OCI-LY3 (cell line): ENCODE measurements at regions not wholly inside any gene's neighbourhood (a gene's known extent, or its start where the extent isn't known, plus 50 kb on each side); places are given as distances from the start of the nearest gene placed in this dataset.

Experiments
- EZH2phosphoT487 ChIP-seq: fragments of 200-600 bp; shearing (Covaris generic); IDR thresholded peaks from 2 replicates; pipeline ENCODE4 v1.6.1; 2018; ENCODE audit warnings: antibody characterized with exemption, mixed run types, low read depth
- TF ChIP-seq, protein P1 (sequence below): fragments of 200-600, 300-600 bp; sonication (generic); IDR thresholded peaks from 2 replicates; pipeline ENCODE4 v1.5.1; 2014; ENCODE audit warnings: antibody characterized with exemption, low read length, low read depth

DNA sequence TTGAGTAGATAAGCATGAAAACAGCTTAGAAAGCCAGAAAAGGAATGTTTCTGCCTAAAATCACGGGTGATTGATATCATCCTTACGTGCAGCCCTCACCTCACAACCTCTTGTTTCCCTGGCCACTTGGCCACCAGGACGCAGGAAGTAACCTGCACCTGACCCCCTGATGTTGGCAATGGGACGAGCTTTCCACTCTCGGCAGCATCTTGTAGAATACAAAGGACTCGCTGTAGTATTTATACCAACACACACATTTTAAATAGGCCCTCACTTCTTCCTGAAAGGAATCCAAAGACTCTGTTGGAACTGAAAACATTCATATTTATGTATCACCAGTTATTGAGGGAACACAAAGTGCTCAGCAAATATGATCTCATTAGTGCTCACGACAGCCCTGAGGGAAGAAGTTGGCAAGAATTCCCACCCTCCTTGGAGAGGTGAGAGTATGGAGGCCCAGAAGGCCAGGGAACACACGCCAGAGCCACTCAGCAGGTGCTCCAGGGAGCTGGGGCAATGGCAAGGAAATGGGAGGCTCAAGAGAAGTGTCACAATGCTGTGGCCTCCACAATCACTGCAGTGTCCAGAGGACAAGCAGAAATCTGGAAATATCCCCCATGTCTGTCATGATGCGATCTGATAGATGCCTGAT is 103.3 kb upstream of the KIT start:
- TF ChIP-seq, protein P1, sequence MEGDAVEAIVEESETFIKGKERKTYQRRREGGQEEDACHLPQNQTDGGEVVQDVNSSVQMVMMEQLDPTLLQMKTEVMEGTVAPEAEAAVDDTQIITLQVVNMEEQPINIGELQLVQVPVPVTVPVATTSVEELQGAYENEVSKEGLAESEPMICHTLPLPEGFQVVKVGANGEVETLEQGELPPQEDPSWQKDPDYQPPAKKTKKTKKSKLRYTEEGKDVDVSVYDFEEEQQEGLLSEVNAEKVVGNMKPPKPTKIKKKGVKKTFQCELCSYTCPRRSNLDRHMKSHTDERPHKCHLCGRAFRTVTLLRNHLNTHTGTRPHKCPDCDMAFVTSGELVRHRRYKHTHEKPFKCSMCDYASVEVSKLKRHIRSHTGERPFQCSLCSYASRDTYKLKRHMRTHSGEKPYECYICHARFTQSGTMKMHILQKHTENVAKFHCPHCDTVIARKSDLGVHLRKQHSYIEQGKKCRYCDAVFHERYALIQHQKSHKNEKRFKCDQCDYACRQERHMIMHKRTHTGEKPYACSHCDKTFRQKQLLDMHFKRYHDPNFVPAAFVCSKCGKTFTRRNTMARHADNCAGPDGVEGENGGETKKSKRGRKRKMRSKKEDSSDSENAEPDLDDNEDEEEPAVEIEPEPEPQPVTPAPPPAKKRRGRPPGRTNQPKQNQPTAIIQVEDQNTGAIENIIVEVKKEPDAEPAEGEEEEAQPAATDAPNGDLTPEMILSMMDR, result no peak
- no peak for TF ChIP-seq EZH2phosphoT487
